Endothelial cell of umbilical vein (primary cell): ENCODE measurements at regions not wholly inside any gene's neighbourhood (a gene's known extent, or its start where the extent isn't known, plus 50 kb on each side); places are given as distances from the start of the nearest gene placed in this dataset.

Experiments
- BruUV-seq: library from RNA; stranded (reverse); fragments of 400-500 nt; replicated peaks from 2 replicates; lab custom pipeline; 2021; lab: Mats Ljungman, UMichigan
- CTCF ChIA-PET: fragments of 300-600, 350-600 bp; sonication (Branson Sonifier 250); formaldehyde crosslinking; loops from one replicate; lab custom pipeline; 2021; ENCODE audit warnings: antibody characterized with exemption, inconsistent platforms; lab: Charles Lee
- POLR2A ChIA-PET: fragments of 300-600, 350-600 bp; sonication (Branson Sonifier 250); formaldehyde crosslinking; loops from one replicate; lab custom pipeline; 2021; ENCODE audit warnings: antibody characterized with exemption, inconsistent platforms; lab: Charles Lee
- DNase-seq: peaks from one replicate; pipeline ENCODE4 v3.0.0-alpha.2; 2011; ENCODE audit warnings: low read depth, low spot score
- FAIRE-seq: peaks from 2 replicates; lab custom pipeline; 2011; peaks lifted over from hg19 to GRCh38; lab: Jason Lieb, UNC
- H2AFZ ChIP-seq: 2 replicates; pipeline ENCODE4 v1.6.0; 2012; ENCODE audit warnings: low read depth, low read length, control low read depth, inconsistent platforms
- H3K27ac ChIP-seq: 2 replicates; pipeline ENCODE4 v1.5.1; 2011; ENCODE audit warnings: low read depth, mild to moderate bottlenecking, control low read depth, low read length, moderate library complexity; ENCODE audit not compliant: insufficient read depth
- H3K27me3 ChIP-seq, 2 experiments: 2 replicates each; pipeline versions ENCODE4 v1.6.0 to v1.6.1; 2011; ENCODE audit warnings: low read length in 2 of 2, mixed read lengths in 1 of 2; ENCODE audit not compliant: control insufficient read depth in 2 of 2, insufficient read depth in 2 of 2
- H3K36me3 ChIP-seq, 2 experiments: 2 replicates in 1 of 2; 3 replicates in 1 of 2; pipeline ENCODE4 v1.5.1; 2011; ENCODE audit warnings: low read length in 2 of 2, mild to moderate bottlenecking in 1 of 2, moderate library complexity in 1 of 2; ENCODE audit not compliant: control insufficient read depth in 2 of 2, insufficient read depth in 2 of 2; ENCODE audit errors: extremely low read depth in 1 of 2
- H3K4me1 ChIP-seq: 3 replicates; pipeline ENCODE4 v1.5.1; 2011; ENCODE audit warnings: mild to moderate bottlenecking, low read length; ENCODE audit not compliant: control insufficient read depth, insufficient read depth; ENCODE audit errors: extremely low read depth
- H3K4me2 ChIP-seq: 2 replicates; pipeline ENCODE4 v1.6.1; 2011; ENCODE audit warnings: low read length, control low read depth, mixed read lengths; ENCODE audit not compliant: insufficient read depth
- H3K4me3 ChIP-seq, 3 experiments: fragments of 200-600 bp in 1 of 3; sonication (generic), shearing (Covaris generic) in 1 of 3; replicated peaks in 1 of 3; 2 replicates each; pipeline ENCODE4 v1.5.1; 2011 to 2016; ENCODE audit warnings: control low read depth in 3 of 3, low read length in 3 of 3, mild to moderate bottlenecking in 2 of 3, inconsistent platforms in 1 of 3, low read depth in 1 of 3, moderate library complexity in 1 of 3; ENCODE audit not compliant: insufficient read depth in 1 of 3
- H3K79me2 ChIP-seq: 2 replicates; pipeline ENCODE4 v1.6.0; 2012; ENCODE audit warnings: low read length, inconsistent platforms; ENCODE audit not compliant: control insufficient read depth, insufficient read depth
- H3K9ac ChIP-seq: replicated peaks from 2 replicates; pipeline ENCODE3; 2011; ENCODE audit warnings: low read length, control low read depth; ENCODE audit not compliant: insufficient read depth; ENCODE audit errors: extremely low read depth
- H3K9me1 ChIP-seq: replicated peaks from 3 replicates; pipeline ENCODE4 v1.6.0; 2011; ENCODE audit warnings: mild to moderate bottlenecking, low read length; ENCODE audit not compliant: control insufficient read depth, insufficient read depth; ENCODE audit errors: extremely low read depth
- H3K9me3 ChIP-seq: replicated peaks from 2 replicates; pipeline ENCODE4 v1.5.1; 2012; ENCODE audit warnings: low read length, inconsistent platforms; ENCODE audit not compliant: control insufficient read depth, insufficient read depth
- H4K20me1 ChIP-seq: replicated peaks from 2 replicates; pipeline ENCODE3; 2011; ENCODE audit warnings: mild to moderate bottlenecking, low read length; ENCODE audit not compliant: control insufficient read depth, insufficient read depth; ENCODE audit errors: extremely low read depth
- FOS ChIP-seq: IDR thresholded peaks from 2 replicates; pipeline ENCODE4 v1.6.1; 2011; ENCODE audit warnings: mild to moderate bottlenecking, low read length, moderate library complexity, borderline replicate concordance; ENCODE audit not compliant: insufficient read depth
- GATA2 ChIP-seq: IDR thresholded peaks from 2 replicates; pipeline ENCODE4 v1.7.0; 2011; ENCODE audit warnings: low read depth, mild to moderate bottlenecking, moderate library complexity, mixed read lengths, low read length; ENCODE audit not compliant: insufficient read length, insufficient read depth
- MAX ChIP-seq: IDR thresholded peaks from 2 replicates; pipeline ENCODE4 v1.6.1; 2011; ENCODE audit not compliant: insufficient read depth, insufficient read length
- MYC ChIP-seq: IDR thresholded peaks from one replicate; pipeline ENCODE4 v1.6.1; 2011; ENCODE audit warnings: mild to moderate bottlenecking, low read depth, low read length
- POLR2A ChIP-seq: IDR thresholded peaks from 2 replicates; pipeline ENCODE4 v1.6.1; 2012; ENCODE audit warnings: low read depth, mild to moderate bottlenecking, control low read depth, low read length
- POLR2AphosphoS5 ChIP-seq: IDR thresholded peaks from 2 replicates; pipeline ENCODE4 v1.6.1; 2012; ENCODE audit warnings: low read depth, mild to moderate bottlenecking, control low read depth, low read length, moderate library complexity; ENCODE audit not compliant: insufficient read depth
- dilution Hi-C: fragments of 300-500 bp; cut with MboI; formaldehyde crosslinking; loops from one replicate; pipeline ENCODE4 v1.15.0; 2019; ENCODE audit warnings: low sequenced_read_pairs; ENCODE audit not compliant: extremely low pct_ligation_motif_present
- intact Hi-C: fragments of 100-400 bp; cut with micrococcal nuclease; formaldehyde crosslinking; loops from one replicate; pipeline ENCODE4 v1.10.0; 2022
- TF ChIP-seq, protein P1 (sequence below), 2 donors: IDR thresholded peaks; 1 replicate in 1 of 2; 2 replicates in 1 of 2; pipeline ENCODE4 v1.5.1; 2011; ENCODE audit warnings: low read length in 2 of 2, mild to moderate bottlenecking in 2 of 2, moderate library complexity in 2 of 2, control low read depth in 1 of 2, inconsistent platforms in 1 of 2, low read depth in 1 of 2; ENCODE audit not compliant: insufficient read depth in 1 of 2; ENCODE audit errors: extremely low read depth in 1 of 2

DNA sequence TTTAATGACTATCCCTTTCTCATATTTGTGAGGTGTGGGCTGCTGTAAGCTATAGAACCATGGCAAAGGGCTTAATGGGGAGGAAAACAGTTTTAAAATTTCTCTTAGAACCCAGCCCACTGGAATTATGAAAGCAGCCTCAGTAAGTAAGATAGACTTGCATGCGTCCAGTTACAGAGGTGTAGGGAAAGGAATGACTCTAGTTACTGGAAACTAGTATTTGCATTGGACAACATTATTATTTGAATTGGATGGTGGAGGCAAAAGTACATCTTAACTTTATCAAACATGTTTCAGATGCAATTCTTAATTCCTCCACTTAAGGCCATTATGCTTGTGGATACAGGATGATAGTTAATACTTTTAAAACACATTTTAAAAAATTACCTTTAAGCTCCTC lies 292.9 kb downstream of the SPRY2 start:
- TF ChIP-seq MYC (no peak), GATA2 (no peak), MAX (no peak), POLR2AphosphoS5 (no peak), POLR2A (no peak), FOS (no peak)
- TF ChIP-seq, protein P1, sequence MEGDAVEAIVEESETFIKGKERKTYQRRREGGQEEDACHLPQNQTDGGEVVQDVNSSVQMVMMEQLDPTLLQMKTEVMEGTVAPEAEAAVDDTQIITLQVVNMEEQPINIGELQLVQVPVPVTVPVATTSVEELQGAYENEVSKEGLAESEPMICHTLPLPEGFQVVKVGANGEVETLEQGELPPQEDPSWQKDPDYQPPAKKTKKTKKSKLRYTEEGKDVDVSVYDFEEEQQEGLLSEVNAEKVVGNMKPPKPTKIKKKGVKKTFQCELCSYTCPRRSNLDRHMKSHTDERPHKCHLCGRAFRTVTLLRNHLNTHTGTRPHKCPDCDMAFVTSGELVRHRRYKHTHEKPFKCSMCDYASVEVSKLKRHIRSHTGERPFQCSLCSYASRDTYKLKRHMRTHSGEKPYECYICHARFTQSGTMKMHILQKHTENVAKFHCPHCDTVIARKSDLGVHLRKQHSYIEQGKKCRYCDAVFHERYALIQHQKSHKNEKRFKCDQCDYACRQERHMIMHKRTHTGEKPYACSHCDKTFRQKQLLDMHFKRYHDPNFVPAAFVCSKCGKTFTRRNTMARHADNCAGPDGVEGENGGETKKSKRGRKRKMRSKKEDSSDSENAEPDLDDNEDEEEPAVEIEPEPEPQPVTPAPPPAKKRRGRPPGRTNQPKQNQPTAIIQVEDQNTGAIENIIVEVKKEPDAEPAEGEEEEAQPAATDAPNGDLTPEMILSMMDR (IDR thresholded peaks at IDR 0.05; ENCODE audit: extremely low read depth in 1 of 2, insufficient read depth in 1 of 2, low read depth in 1 of 2, low read length in 2 of 2) = no peak
- Histone ChIP-seq H3K27ac (no peak overlapping the region), H3K4me3 (no peak overlapping the region), H3K79me2 (no peaks in the 10 kb centered on the region), H3K9ac (no peak overlapping the region), H4K20me1 (no peaks in the 10 kb centered on the region), H3K4me1 (peaks cover 26% of the 10 kb centered on the region), H3K9me3 (no peaks in the 10 kb centered on the region), H2AFZ (no peak overlapping the region), H3K4me2 (no peak overlapping the region), H3K36me3 (no peaks in the 10 kb centered on the region), H3K27me3 (no peaks in the 10 kb centered on the region), H3K9me1 (no peaks in the 10 kb centered on the region)
- ChIA-PET CTCF (interaction anchor here (0.7 to 2.9 kb wide), 9 partner anchors 12 to 369 kb away, joined by 3 to 11 read pairs (median 4); partner anchors contain the start of gene SPRY2), POLR2A (no interaction called here)
- no peak for FAIRE-seq
- peak; percentile 3 for DNase-seq
- dilution Hi-C loops (loop anchor here (25.0 kb wide), 1 partner anchor 289 kb away; the partner anchor contains the start of gene SPRY2), intact Hi-C loops (loop anchor here (1.0 to 10.0 kb wide), 3 partner anchors 8 to 907 kb away; no protein-coding TSS in a partner anchor)
- no TSS peak for BruUV-seq
